ENCODE measurements at regions not wholly inside any gene's neighbourhood (a gene's known extent, or its start where the extent isn't known, plus 50 kb on each side); places are given as distances from the start of the nearest gene placed in this dataset.
A peak's percentile ranks its signal among the peaks of the same experiment; 100 is the strongest.
"Not testable (repeated sequence)": the region's sequence is repeated elsewhere in the genome, so short reads cannot be mapped to it uniquely, and the experiment has no call there.

GRCh38 chr12:19671695-19672094, 232.4 kb downstream of the AEBP2 start:
- no peak for DNase-seq

- no peak for DNase-seq
Observed at GRCh38 chr12:19674437-19674836, 235.1 kb downstream of the AEBP2 start.

GRCh38 chr12:19675361-19675760, 236.1 kb downstream of the AEBP2 start:
- DNase-seq = no peak

- not testable (repeated sequence) for DNase-seq
Observed at GRCh38 chr12:19678501-19678900, 239.2 kb downstream of the AEBP2 start.

GRCh38 chr12:19681007-19681406, 241.7 kb downstream of the AEBP2 start:
- DNase-seq = no peak

- DNase-seq = no peak
Observed at GRCh38 chr12:19683178-19683927, 244.1 kb downstream of the AEBP2 start.

GRCh38 chr12:19687371-19687770, 248.1 kb downstream of the AEBP2 start:
- no peak for DNase-seq

GRCh38 chr12:19688532-19688931, 249.2 kb downstream of the AEBP2 start:
- no peak for DNase-seq

- no peak for DNase-seq
Observed at GRCh38 chr12:19689226-19689625, 249.9 kb downstream of the AEBP2 start.

- DNase-seq = peak in 1 of 3 experiments; percentile 43
Observed at GRCh38 chr12:19689801-19690472, 250.6 kb downstream of the AEBP2 start.

GRCh38 chr12:19692091-19692490, 252.8 kb downstream of the AEBP2 start:
- peak in 1 of 3 experiments; percentile 6 for DNase-seq

- no peak for DNase-seq
Observed at GRCh38 chr12:19692566-19692965, 253.3 kb downstream of the AEBP2 start.

GRCh38 chr12:19694627-19695026, 255.3 kb downstream of the AEBP2 start:
- no peak for DNase-seq

- DNase-seq = no peak
Observed at GRCh38 chr12:19695244-19696098, 256.2 kb downstream of the AEBP2 start.

- no peak for DNase-seq
Observed at GRCh38 chr12:19700969-19701368, 261.7 kb downstream of the AEBP2 start.

GRCh38 chr12:19704966-19705365, 265.7 kb downstream of the AEBP2 start:
- no peak for DNase-seq

- no peak for DNase-seq
Observed at GRCh38 chr12:19706936-19707335, 267.6 kb downstream of the AEBP2 start.

GRCh38 chr12:19707948-19708409, 268.7 kb downstream of the AEBP2 start:
- DNase-seq = no peak

GRCh38 chr12:19709889-19710288, 270.6 kb downstream of the AEBP2 start:
- DNase-seq = no peak

- no peak for DNase-seq
Observed at GRCh38 chr12:19710811-19711793, 271.8 kb downstream of the AEBP2 start.

- no peak for DNase-seq
Observed at GRCh38 chr12:19712041-19712440, 272.7 kb downstream of the AEBP2 start.

GRCh38 chr12:19718401-19718800, 279.1 kb downstream of the AEBP2 start:
- DNase-seq = no peak

Data from NCI-H1417 (cell line).